ENCODE measurements at regions not wholly inside any gene's neighbourhood (a gene's known extent, or its start where the extent isn't known, plus 50 kb on each side); places are given as distances from the start of the nearest gene placed in this dataset.
A peak's percentile ranks its signal among the peaks of the same experiment; 100 is the strongest.

DNA sequence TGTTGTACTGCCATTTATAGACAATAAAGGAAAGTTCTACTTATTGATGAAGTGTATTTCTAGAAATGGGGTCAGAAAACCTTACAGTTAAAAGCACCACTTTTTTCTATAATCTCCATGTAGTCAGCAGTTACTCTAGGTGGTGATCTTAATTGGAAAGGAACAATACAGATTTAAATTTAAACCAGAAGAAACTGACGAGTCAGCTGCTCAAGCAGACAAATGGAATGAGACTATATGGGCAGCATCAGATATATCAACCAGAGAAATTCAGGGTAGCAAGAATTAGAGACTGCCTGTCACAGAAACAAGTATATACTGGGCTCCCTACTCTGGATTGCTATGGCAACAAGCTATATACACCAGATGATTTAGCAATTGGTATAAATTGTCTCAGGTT is 99.6 kb upstream of the SCG2 start:
- TF ChIP-seq POLR2A (IDR thresholded peaks at IDR 0.05) (no peak), EP300 (IDR thresholded peaks at IDR 0.05) (no peak), POLR2AphosphoS5 (IDR thresholded peaks at IDR 0.05) (no peak)
- TF ChIP-seq, protein P1, sequence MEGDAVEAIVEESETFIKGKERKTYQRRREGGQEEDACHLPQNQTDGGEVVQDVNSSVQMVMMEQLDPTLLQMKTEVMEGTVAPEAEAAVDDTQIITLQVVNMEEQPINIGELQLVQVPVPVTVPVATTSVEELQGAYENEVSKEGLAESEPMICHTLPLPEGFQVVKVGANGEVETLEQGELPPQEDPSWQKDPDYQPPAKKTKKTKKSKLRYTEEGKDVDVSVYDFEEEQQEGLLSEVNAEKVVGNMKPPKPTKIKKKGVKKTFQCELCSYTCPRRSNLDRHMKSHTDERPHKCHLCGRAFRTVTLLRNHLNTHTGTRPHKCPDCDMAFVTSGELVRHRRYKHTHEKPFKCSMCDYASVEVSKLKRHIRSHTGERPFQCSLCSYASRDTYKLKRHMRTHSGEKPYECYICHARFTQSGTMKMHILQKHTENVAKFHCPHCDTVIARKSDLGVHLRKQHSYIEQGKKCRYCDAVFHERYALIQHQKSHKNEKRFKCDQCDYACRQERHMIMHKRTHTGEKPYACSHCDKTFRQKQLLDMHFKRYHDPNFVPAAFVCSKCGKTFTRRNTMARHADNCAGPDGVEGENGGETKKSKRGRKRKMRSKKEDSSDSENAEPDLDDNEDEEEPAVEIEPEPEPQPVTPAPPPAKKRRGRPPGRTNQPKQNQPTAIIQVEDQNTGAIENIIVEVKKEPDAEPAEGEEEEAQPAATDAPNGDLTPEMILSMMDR (IDR thresholded peaks at IDR 0.05), result no peak
- Histone ChIP-seq H3K27ac (no peak overlapping the region), H3K9me3 (no peaks in the 10 kb centered on the region), H3K4me3 (no peak overlapping the region), H3K4me1 (no peaks in the 10 kb centered on the region), H3K27me3 (no peaks in the 10 kb centered on the region), H3K36me3 (no peaks in the 10 kb centered on the region)
- DNase-seq, result no peak
- ATAC-seq (ENCODE audit: low FRiP score in 2 of 2), result no peak
- 81 to 94% methylated on average over 1 of the region's 1 CpG for WGBS, 2 donors

DNA sequence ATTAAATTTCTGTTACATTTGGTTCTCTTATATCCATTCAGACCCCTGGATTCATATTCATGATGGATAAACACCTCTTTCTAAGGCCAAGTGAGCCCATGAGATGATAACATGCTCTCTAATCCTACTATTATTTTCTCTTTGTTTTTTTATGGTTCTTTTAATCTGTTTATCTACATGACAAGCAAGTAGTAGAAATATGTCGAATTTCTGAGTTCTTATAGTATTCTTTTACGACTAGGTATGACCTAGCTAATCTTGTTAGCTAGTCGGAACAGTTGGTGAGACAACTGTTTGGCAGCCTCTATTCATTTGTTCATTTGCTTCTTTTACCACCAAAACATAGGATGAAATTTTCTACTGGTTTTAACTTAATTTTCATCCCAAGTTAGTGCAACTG is 98.1 kb upstream of the SCG2 start:
- H3K27ac ChIP-seq, result no peak overlapping the region
- WGBS, 2 donors, result 90 to 93% methylated on average over 3 of the region's 3 CpGs
- TF ChIP-seq EP300 (IDR thresholded peaks at IDR 0.05) (no peak), POLR2AphosphoS5 (IDR thresholded peaks at IDR 0.05) (no peak)
- TF ChIP-seq, protein P1 (IDR thresholded peaks at IDR 0.05), result no peak

DNA sequence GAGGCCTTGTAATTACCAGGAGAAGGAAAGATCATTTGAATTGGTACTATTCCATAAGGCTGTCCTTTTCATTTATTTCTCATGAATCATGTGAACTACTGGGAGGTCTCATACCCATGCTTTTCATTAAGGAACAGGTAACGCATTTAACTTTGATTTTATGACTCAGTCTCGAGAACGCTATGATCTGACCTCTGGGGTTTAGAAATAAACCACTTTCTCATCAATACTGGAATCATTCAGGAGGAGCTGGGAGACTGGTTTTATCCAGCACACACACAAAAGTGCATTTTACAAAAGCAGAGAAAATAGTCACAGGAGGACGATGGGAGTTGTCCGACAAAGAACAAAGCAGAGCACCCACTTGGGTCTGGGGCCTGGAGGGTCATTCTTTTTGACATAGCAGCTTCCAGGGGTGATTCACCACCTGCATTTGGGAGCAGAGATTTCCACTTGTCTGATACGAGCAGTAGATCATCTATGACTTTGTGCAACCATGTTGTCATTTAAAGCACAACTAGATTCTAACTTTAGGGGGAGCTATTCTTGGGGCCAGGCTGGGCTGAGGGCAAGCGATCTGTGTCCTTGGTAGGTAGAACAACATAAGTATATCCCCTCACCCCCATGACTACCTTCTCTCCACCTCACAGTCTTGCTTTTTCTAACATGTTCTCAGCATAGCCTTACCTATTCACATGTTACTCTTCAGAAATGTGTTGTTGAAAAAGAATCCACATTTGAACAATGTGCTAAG is 95.9 kb upstream of the SCG2 start:
- Histone ChIP-seq H3K36me3 (no peaks in the 10 kb centered on the region), H3K27me3 (no peaks in the 10 kb centered on the region), H3K4me3 (no peak overlapping the region), H3K9me3 (no peaks in the 10 kb centered on the region), H3K4me1 (no peaks in the 10 kb centered on the region), H3K27ac (no peak overlapping the region)
- TF ChIP-seq POLR2A (IDR thresholded peaks at IDR 0.05) (no peak), POLR2AphosphoS5 (IDR thresholded peaks at IDR 0.05) (no peak), EP300 (IDR thresholded peaks at IDR 0.05) (no peak)
- TF ChIP-seq, protein P1 (IDR thresholded peaks at IDR 0.05), result no peak
- DNase-seq (no peak), ATAC-seq (ENCODE audit: low FRiP score in 2 of 2) (no peak)
- 96 to 97% methylated on average over 7 of the region's 7 CpGs for WGBS, 2 donors

More for the DNA sequence above, 98.1 kb upstream of the SCG2 start:
- H3K27me3 ChIP-seq, result no peaks in the 10 kb centered on the region
- H3K4me3 ChIP-seq, result no peak overlapping the region
- H3K36me3 ChIP-seq, result no peaks in the 10 kb centered on the region
- DNase-seq (no peak), ATAC-seq (ENCODE audit: low FRiP score in 2 of 2) (no peak)
- H3K9me3 ChIP-seq, result no peaks in the 10 kb centered on the region
- no peaks in the 10 kb centered on the region for H3K4me1 ChIP-seq

DNA sequence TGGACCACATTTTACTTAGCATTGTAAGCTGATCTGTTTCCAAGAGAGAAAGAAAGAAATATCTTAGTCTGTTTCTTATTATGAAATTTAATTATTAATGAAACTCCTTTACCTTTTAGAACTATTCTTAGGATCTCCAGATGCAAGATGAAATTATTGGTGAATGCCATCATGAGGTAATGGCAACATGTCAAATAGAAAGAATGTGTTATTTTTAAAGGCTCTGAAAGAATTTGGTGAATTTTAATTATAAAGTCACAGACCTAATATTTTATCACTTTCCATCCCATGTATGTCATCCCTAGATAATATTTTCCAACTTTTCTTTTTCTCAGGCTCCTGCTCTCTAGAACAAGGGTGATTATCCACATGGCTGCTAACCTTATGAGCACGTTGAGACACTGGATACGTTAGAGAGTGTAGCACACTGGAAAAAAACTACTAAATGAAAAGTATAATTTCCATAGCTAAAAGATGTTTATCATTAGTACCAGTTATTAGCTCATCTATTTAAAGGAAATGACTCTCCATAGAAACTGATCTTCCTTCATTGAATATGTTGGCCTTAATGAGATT is 95.2 kb upstream of the SCG2 start:
- TF ChIP-seq POLR2A (IDR thresholded peaks at IDR 0.05), result no peak
- TF ChIP-seq EP300 (IDR thresholded peaks at IDR 0.05), result no peak
- no peak for TF ChIP-seq POLR2AphosphoS5 (IDR thresholded peaks at IDR 0.05)
- TF ChIP-seq, protein P1 (IDR thresholded peaks at IDR 0.05), result no peak
- Histone ChIP-seq H3K4me1 (no peaks in the 10 kb centered on the region), H3K4me3 (no peak overlapping the region), H3K9me3 (no peaks in the 10 kb centered on the region), H3K27me3 (no peaks in the 10 kb centered on the region), H3K27ac (no peak overlapping the region), H3K36me3 (no peaks in the 10 kb centered on the region)
- 79 to 87% methylated on average over 2 of the region's 2 CpGs for WGBS, 2 donors
- no peak for DNase-seq
- no peak for ATAC-seq (ENCODE audit: low FRiP score in 2 of 2)

DNA sequence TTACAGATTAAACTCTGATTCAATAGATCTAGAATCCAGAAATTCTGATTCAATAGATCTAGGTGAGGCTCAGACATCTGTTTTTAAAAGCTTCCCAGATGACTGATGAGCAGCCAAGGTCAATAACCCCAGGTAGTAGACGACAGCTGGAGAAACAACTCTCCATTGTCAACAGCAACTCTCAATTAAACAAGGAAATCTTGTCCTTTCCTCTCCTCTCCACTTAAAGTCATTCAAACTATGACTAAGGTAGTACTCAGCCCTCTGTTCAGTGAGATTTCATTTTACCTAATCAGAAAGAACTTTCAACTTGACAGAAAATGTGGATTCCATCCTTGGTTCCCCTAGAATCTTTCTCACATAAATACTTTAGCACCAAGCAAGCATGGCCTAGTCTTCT is 94.6 kb upstream of the SCG2 start:
- no peak overlapping the region for H3K4me3 ChIP-seq
- H3K9me3 ChIP-seq, result no peaks in the 10 kb centered on the region
- no peak overlapping the region for H3K27ac ChIP-seq
- ATAC-seq (ENCODE audit: low FRiP score in 2 of 2), result peak in 1 of 2 donors; percentile 30
- DNase-seq, result no peak
- no peaks in the 10 kb centered on the region for H3K36me3 ChIP-seq
- TF ChIP-seq EP300 (IDR thresholded peaks at IDR 0.05), result no peak
- no peak for TF ChIP-seq POLR2A (IDR thresholded peaks at IDR 0.05)
- TF ChIP-seq, protein P1 (IDR thresholded peaks at IDR 0.05), result no peak
- no peak for TF ChIP-seq POLR2AphosphoS5 (IDR thresholded peaks at IDR 0.05)
- 26 to 30% methylated on average over 1 of the region's 1 CpG for WGBS, 2 donors
- no peaks in the 10 kb centered on the region for H3K4me1 ChIP-seq
- no peaks in the 10 kb centered on the region for H3K27me3 ChIP-seq
